GM19240 (cell line): ENCODE measurements at regions not wholly inside any gene's neighbourhood (a gene's known extent, or its start where the extent isn't known, plus 50 kb on each side); places are given as distances from the start of the nearest gene placed in this dataset.
"Not testable (repeated sequence)": the region's sequence is repeated elsewhere in the genome, so short reads cannot be mapped to it uniquely, and the experiment has no call there.

ENCODE experiments used
- DNase-seq: peaks from one replicate; pipeline ENCODE4 v3.0.0; 2011; ENCODE audit warnings: low spot score; ENCODE audit not compliant: insufficient read length

DNA sequence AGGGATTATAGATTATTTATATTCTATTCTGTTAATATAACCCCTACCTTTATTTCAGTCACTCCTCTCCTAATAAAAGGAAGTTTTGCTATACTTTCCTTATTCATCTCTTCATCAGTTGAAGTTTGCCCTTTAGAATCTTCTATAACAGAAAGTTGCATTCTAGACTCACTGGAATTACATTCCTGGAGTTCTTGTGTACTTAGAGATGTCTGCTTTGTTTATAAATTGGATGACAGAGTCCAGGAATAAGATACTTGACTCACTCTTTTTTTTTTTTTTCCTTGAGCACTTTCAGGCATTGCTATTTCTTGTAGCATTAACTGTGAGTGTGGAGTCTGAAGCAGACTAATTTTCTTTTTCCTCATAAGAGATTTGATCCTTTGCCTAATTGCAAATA, 640.8 kb downstream of the XPNPEP1 start:
- DNase-seq = no peak

DNA sequence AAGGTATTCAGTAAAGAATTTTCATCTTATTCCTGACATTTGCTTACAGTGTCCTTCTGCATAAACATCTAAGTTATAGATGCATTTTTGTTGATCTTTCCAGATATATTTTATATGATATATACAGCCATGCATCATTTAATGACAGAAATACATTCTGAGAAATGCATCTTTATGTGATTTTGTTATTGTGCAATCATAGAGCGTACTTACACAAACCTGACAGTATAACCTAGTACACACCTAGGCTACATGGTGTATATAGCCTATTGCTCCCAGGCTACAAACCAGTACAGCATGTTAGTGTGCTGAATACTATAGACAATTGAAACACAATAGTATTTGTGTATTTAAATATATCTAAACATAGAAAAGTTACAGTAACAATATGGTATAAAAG, 642.0 kb downstream of the XPNPEP1 start:
- no peak for DNase-seq

DNA sequence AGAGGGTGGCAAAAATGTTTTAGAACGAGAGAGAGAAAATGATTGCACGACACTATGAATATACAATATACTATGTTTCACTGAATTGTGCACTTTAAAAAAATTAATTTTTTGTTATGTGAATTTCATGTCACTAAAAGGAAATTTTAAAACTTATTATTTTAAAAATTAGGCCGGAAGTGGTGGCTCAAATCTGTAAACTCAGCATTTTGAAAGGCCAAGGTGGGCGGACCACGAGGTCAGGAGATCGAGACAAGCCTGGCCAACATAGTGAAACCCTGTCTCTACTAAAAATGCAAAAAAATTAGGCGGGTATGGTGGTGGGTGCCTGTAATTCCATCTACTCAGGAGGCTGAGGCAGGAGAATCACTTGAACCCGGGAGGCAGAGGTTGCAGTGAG, 642.5 kb downstream of the XPNPEP1 start:
- no peak for DNase-seq

DNA sequence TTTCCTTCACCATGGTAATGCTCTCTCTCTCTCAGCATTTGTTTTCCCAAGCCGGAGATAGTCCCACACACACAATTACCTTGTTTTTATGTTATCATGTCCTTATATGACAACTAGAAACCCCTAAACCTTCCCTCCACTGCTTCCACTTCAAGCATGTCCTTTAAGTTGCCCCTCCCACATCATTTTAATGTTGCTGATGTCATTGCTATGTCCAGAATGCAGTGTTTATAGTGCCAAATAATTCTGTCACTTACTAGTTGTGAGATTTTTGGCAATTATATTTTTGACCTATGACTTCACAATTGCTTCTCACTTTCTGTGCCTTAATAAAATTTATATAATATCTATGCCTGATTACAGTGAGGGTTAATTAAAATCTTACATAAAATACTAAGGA, 645.9 kb downstream of the XPNPEP1 start:
- DNase-seq = no peak

DNA sequence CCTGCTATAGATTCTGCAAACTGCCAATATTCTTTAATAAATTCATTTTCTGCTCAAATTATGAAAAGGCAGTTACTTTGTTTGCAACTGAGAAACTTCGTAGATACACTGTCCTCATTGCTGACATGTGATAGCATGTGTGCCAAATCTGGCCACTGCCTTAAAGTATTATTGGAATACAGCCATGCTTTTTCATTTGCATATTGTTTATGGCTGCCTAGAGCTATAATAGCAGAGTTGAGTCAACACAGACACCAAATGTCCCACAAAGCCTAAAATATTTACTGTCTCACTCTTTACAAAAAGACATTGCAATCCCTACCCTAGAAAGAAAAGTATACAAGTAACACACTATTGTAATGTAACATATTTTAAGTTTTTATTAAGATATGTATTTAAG, 647.4 kb downstream of the XPNPEP1 start:
- no peak for DNase-seq

DNA sequence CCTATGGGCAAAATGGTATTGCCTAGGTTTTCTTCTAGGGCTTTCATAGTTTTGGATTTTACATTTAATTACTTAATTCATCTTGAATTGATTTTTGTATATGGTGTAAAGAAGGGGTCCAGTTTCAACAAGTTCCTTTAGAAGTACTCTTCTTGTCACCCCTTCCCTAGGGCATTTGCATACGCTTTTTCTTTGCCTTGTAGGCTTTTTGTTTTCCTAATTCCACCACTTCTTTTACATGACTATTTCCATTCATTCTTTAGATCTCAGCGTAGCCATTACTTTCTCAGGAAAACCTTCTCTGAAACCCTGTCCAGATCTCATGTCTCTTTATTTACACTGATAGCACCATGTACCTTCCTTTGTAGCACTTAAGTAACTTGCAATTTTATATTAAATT, 648.6 kb downstream of the XPNPEP1 start:
- DNase-seq = no peak

DNA sequence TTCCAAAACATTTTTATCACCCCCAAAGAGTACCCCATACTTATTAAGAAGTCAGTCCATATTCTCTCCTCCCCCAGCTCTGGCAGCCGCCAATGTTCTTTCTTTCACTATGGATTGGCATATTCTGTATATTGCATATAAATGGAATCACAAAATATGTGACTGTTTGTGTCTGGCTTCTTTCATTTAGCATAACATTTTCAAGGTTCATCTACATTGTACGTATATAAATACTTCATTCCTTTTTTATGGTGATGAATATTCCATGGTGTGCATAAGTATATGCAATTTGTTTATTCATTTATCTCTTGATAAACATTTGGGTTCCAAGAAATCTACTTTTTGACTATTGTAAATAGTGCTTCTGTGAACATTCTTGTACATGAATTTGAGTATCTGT, 653.1 kb downstream of the XPNPEP1 start:
- DNase-seq = no peak

GRCh38 chr10:109264004-109264403, 659.3 kb downstream of the XPNPEP1 start:
- no peak for DNase-seq

- DNase-seq = no peak
Observed at GRCh38 chr10:109261231-109261630, 662.1 kb downstream of the XPNPEP1 start.

DNA sequence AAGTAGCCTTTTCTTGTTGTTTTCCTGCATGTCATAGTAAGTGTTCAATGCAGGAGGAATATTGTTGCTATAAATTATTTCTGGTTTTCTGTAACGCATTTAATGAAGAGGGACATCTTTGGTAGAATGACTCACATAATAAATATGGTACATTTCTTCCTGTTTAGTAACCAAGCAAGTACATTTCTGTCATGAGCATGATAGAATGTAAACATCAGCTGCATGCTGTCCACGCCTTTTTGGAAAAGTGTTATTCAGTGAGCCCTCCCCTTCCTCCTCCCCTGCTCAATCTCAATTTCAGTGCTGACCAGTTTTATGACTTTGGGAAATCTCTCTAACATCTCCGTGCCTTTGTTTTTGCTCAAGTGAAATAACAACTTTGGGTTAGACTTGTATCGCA, 664.0 kb downstream of the XPNPEP1 start:
- no peak for DNase-seq

- no peak for DNase-seq
Observed at GRCh38 chr10:109253306-109253705, 670.0 kb downstream of the XPNPEP1 start.

DNA sequence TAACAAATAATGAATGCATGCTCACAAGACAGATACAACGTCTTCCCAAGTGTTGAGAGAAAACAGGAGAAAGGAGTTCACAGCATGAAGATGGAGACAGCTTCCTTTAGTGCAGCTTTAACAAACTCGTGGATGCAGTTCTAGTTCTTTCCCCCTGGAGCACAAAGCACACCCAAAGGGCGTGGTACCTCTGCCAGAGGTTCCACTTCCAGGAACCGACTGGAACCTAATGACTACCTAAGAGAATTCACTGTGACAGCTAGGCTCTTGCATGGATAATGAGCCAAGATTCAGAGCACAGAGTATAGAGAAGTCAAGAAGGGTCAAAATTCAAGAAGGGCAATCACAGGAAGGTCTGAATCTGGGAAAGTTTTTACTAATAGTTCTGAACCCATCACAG, 673.2 kb downstream of the XPNPEP1 start:
- DNase-seq = no peak

GRCh38 chr10:109247814-109248213, 675.5 kb downstream of the XPNPEP1 start:
- DNase-seq = no peak

- no peak for DNase-seq
Observed at GRCh38 chr10:109245821-109246220, 677.5 kb downstream of the XPNPEP1 start.

- no peak for DNase-seq
Observed at GRCh38 chr10:109239371-109239770, 683.9 kb downstream of the XPNPEP1 start.

- DNase-seq = no peak
Observed at GRCh38 chr10:109237682-109238081, 685.6 kb downstream of the XPNPEP1 start.

- DNase-seq = no peak
Observed at GRCh38 chr10:109237050-109237449, 686.3 kb downstream of the XPNPEP1 start.

DNA sequence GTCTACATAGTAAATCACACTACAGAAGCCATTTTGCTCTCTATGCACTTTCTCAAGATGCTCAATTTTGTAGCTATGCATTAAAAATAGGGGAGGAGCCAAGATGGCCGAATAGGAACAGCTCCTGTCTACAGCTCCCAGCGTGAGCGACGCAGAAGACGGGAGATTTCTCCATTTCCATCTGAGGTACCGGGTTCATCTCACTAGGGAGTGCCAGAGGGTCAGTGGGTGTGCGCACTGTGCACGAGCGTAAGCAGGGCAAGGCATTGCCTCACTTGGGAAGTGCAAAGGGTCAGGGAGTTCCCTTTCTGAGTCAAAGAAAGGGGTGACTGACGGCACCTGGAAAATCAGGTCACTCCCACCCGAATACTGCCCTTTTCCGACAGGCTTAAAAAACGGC, 699.8 kb downstream of the XPNPEP1 start:
- not testable (repeated sequence) for DNase-seq

GRCh38 chr10:109219935-109220605, 703.2 kb downstream of the XPNPEP1 start:
- DNase-seq = no peak

- DNase-seq = no peak
Observed at GRCh38 chr10:109218207-109218606, 705.1 kb downstream of the XPNPEP1 start.

GRCh38 chr10:109215291-109216075, 707.8 kb downstream of the XPNPEP1 start:
- no peak for DNase-seq

- not testable (repeated sequence) for DNase-seq
Observed at GRCh38 chr10:109214891-109215290, 708.4 kb downstream of the XPNPEP1 start.

- DNase-seq = no peak
Observed at GRCh38 chr10:109207361-109207760, 716.0 kb downstream of the XPNPEP1 start.
